H9 (cell line): ENCODE measurements at regions not wholly inside any gene's neighbourhood (a gene's known extent, or its start where the extent isn't known, plus 50 kb on each side); places are given as distances from the start of the nearest gene placed in this dataset.

ENCODE experiments used
- DNase-seq: peaks from one replicate; pipeline ENCODE4 v3.0.0-alpha.2; 2017
- H2AFZ ChIP-seq: one replicate; pipeline ENCODE4 v1.6.1; 2013; ENCODE audit warnings: mild to moderate bottlenecking, low read length, control low read depth, moderate library complexity
- H2AK5ac ChIP-seq: 2 replicates; pipeline ENCODE4 v1.6.1; 2013; ENCODE audit warnings: low read length, control low read depth, mixed read lengths; ENCODE audit not compliant: insufficient read length
- H2BK120ac ChIP-seq: one replicate; pipeline ENCODE4 v1.6.1; 2013; ENCODE audit warnings: low read depth, mild to moderate bottlenecking, low read length, control low read depth, inconsistent platforms; ENCODE audit not compliant: poor library complexity, severe bottlenecking
- H2BK12ac ChIP-seq: 2 replicates; pipeline ENCODE4 v1.6.1; 2013; ENCODE audit warnings: low read length, control low read depth, mixed read lengths, low read depth; ENCODE audit not compliant: insufficient read length
- H2BK15ac ChIP-seq: 2 replicates; pipeline ENCODE4 v1.6.1; 2013; ENCODE audit warnings: low read depth, low read length, control low read depth
- H2BK20ac ChIP-seq: one replicate; pipeline ENCODE4 v1.6.1; 2013; ENCODE audit warnings: low read depth, mild to moderate bottlenecking, low read length, control low read depth, inconsistent platforms; ENCODE audit not compliant: poor library complexity, severe bottlenecking
- H2BK5ac ChIP-seq: 2 replicates; pipeline ENCODE4 v1.6.1; 2013; ENCODE audit warnings: low read length, control low read depth, mixed read lengths; ENCODE audit not compliant: insufficient read length
- H3K14ac ChIP-seq: 2 replicates; pipeline ENCODE4 v1.6.1; 2013; ENCODE audit warnings: low read length, control low read depth; ENCODE audit not compliant: insufficient read depth
- H3K18ac ChIP-seq: 2 replicates; pipeline ENCODE4 v1.6.1; 2013; ENCODE audit warnings: low read depth, mild to moderate bottlenecking, mixed read lengths, low read length, control low read depth; ENCODE audit not compliant: insufficient read length
- H3K23ac ChIP-seq: 2 replicates; pipeline ENCODE4 v1.6.1; 2013; ENCODE audit warnings: low read length, control low read depth, mixed read lengths, low read depth; ENCODE audit not compliant: insufficient read length
- H3K23me2 ChIP-seq: 2 replicates; pipeline ENCODE4 v1.6.1; 2013; ENCODE audit warnings: low read depth, mild to moderate bottlenecking, mixed read lengths, low read length, control low read depth; ENCODE audit not compliant: insufficient read length, poor library complexity, severe bottlenecking
- H3K27ac ChIP-seq: 2 replicates; pipeline ENCODE4 v1.5.1; 2013; ENCODE audit warnings: low read length, control low read depth, mixed read lengths, low read depth; ENCODE audit not compliant: insufficient read length
- H3K27me3 ChIP-seq: 2 replicates; pipeline ENCODE4 v1.6.1; 2013; ENCODE audit warnings: low read length, control low read depth, inconsistent platforms; ENCODE audit not compliant: insufficient read depth
- H3K4ac ChIP-seq: 2 replicates; pipeline ENCODE4 v1.6.1; 2013; ENCODE audit warnings: low read depth, mild to moderate bottlenecking, control low read depth, inconsistent platforms, low read length, moderate library complexity
- H3K4me1 ChIP-seq: 2 replicates; pipeline ENCODE4 v1.6.1; 2013; ENCODE audit warnings: low read length, control low read depth, inconsistent platforms; ENCODE audit not compliant: insufficient read depth
- H3K4me2 ChIP-seq: 2 replicates; pipeline ENCODE4 v1.6.1; 2013; ENCODE audit warnings: low read length, control low read depth, mixed read lengths; ENCODE audit not compliant: insufficient read length, insufficient read depth
- H3K56ac ChIP-seq: 2 replicates; pipeline ENCODE4 v1.6.1; 2013; ENCODE audit warnings: low read depth, mild to moderate bottlenecking, mixed read lengths, low read length, control low read depth; ENCODE audit not compliant: insufficient read length
- H3K79me1 ChIP-seq: 2 replicates; pipeline ENCODE4 v1.6.1; 2013; ENCODE audit warnings: low read depth, mild to moderate bottlenecking, moderate library complexity, low read length, control low read depth, inconsistent platforms; ENCODE audit not compliant: insufficient read depth, poor library complexity, severe bottlenecking
- H3K79me2 ChIP-seq: 2 replicates; pipeline ENCODE4 v1.6.1; 2013; ENCODE audit warnings: low read length, control low read depth, inconsistent platforms; ENCODE audit not compliant: insufficient read depth
- H3K9ac ChIP-seq: 2 replicates; pipeline ENCODE4 v1.6.1; 2013; ENCODE audit warnings: low read length, control low read depth, mixed read lengths; ENCODE audit not compliant: insufficient read length; ENCODE audit errors: extremely low read depth
- H3K9me3 ChIP-seq: one replicate; pipeline ENCODE4 v1.6.1; 2013; ENCODE audit warnings: low read depth, low read length, inconsistent platforms; ENCODE audit not compliant: control insufficient read depth
- H3T11ph ChIP-seq: one replicate; pipeline ENCODE4 v1.6.1; 2013; ENCODE audit warnings: mild to moderate bottlenecking, low read length, control low read depth, inconsistent platforms
- H4K20me1 ChIP-seq: one replicate; pipeline ENCODE4 v1.6.1; 2013; ENCODE audit not compliant: control insufficient read depth, insufficient read length, insufficient read depth
- H4K5ac ChIP-seq: 2 replicates; pipeline ENCODE4 v1.6.1; 2013; ENCODE audit warnings: low read depth, mild to moderate bottlenecking, mixed read lengths, low read length, control low read depth; ENCODE audit not compliant: insufficient read length
- H4K8ac ChIP-seq: replicated peaks from 2 replicates; pipeline ENCODE4 v1.6.1; 2013; ENCODE audit warnings: low read length, control low read depth, mixed read lengths, low read depth; ENCODE audit not compliant: insufficient read length
- H4K91ac ChIP-seq: 2 replicates; pipeline ENCODE4 v1.6.1; 2013; ENCODE audit warnings: low read depth, mild to moderate bottlenecking, moderate library complexity, mixed read lengths, low read length, control low read depth; ENCODE audit not compliant: insufficient read length
- H3K27ac Mint-ChIP-seq, 3 experiments: 2 replicates in 2 of 3; 3 replicates in 1 of 3; pipeline ENCODE4 v1.8.0; 2020 to 2021; ENCODE audit warnings: mixed read lengths in 3 of 3, mild to moderate bottlenecking in 1 of 3, moderate library complexity in 1 of 3
- H3K27me3 Mint-ChIP-seq: 2 replicates; pipeline ENCODE4 v1.8.0; 2021; ENCODE audit warnings: low read depth, mild to moderate bottlenecking, moderate library complexity, mixed read lengths
- H3K36me3 Mint-ChIP-seq, 3 experiments: 2 replicates in 2 of 3; 3 replicates in 1 of 3; pipeline ENCODE4 v1.8.0; 2020 to 2021; ENCODE audit warnings: low read depth in 3 of 3, mixed read lengths in 3 of 3; ENCODE audit not compliant: insufficient read depth in 1 of 3
- H3K4me1 Mint-ChIP-seq, 2 experiments: 2 replicates each; pipeline ENCODE4 v1.8.0; 2020; ENCODE audit warnings: mixed read lengths in 2 of 2
- H3K4me3 Mint-ChIP-seq, 2 experiments: 2 replicates in 1 of 2; 3 replicates in 1 of 2; pipeline ENCODE4 v1.8.0; 2020 to 2021; ENCODE audit warnings: mild to moderate bottlenecking in 2 of 2, mixed read lengths in 2 of 2, moderate library complexity in 1 of 2
- H3K9me3 Mint-ChIP-seq, 2 experiments: 2 replicates in 1 of 2; 3 replicates in 1 of 2; pipeline ENCODE4 v1.8.0; 2020; ENCODE audit warnings: mild to moderate bottlenecking in 2 of 2, mixed read lengths in 2 of 2, moderate library complexity in 1 of 2
- WGBS: extraction: QIAGEN DNeasy Blood & Tissue Kit; methylation state at CpG from one replicate; pipeline ENCODE4 v1.1.7; 2013; ENCODE audit warnings: missing lambda C conversion rate, low lambda C conversion rate, mixed read lengths; ENCODE audit not compliant: insufficient read length; ENCODE audit errors: extremely low coverage; 5-methylcytosine and 5-hydroxymethylcytosine counted together
- TF ChIP-seq, protein P1 (sequence below): fragments of 200-600 bp; sonication (generic); conservative IDR thresholded peaks from 3 replicates; pipeline ENCODE4 v1.8.0; 2021; ENCODE audit warnings: antibody characterized with exemption, mild to moderate bottlenecking

DNA sequence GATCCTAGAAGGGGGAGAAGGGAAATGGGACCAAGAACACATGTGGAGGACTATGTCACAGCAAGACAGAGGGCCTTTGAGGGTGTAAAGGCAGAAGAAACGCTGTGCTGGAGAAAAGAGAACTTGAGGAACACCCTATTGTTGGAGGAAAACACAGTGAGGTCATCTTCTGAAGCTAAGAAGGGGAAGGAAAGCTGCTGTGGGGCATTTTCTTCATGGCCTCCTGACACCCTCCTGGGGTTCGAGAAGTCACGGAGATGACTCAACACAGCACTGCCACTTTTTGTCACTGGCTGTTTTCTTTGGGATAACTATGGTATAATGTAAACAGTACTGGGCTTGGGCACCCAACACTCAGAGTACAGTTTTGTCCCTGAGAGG lies 492.6 kb upstream of the CADM1 start:
- WGBS: no CpG with 5 or more reads among the region's 3 CpGs
- Histone ChIP-seq H3K27me3 (no peaks in the 10 kb centered on the region; the same call in 1 of the 2 replicates), H3K56ac (no peak overlapping the region), H2BK20ac (no peak overlapping the region), H4K20me1 (no peaks in the 10 kb centered on the region), H3K27ac (no peak overlapping the region), H4K8ac (no peak overlapping the region), H3K18ac (no peak overlapping the region), H3K79me2 (no peaks in the 10 kb centered on the region), H3K79me1 (no peaks in the 10 kb centered on the region), H2BK15ac (no peak overlapping the region), H3K4me2 (no peak overlapping the region), H2AFZ (no peak overlapping the region), H4K91ac (no peak overlapping the region), H3K4ac (no peak overlapping the region), H2BK5ac (no peak overlapping the region), H4K5ac (no peak overlapping the region), H3K23ac (no peak overlapping the region), H2AK5ac (no peak overlapping the region), H3K9ac (no peak overlapping the region), H3K14ac (no peak overlapping the region), H2BK12ac (no peak overlapping the region), H3K9me3 (no peaks in the 10 kb centered on the region), H3K23me2 (no peaks in the 10 kb centered on the region), H2BK120ac (no peak overlapping the region), H3T11ph (no peak overlapping the region), H3K4me1 (no peaks in the 10 kb centered on the region)
- no peak overlapping the region for H3K4me3 Mint-ChIP-seq
- TF ChIP-seq, protein P1, sequence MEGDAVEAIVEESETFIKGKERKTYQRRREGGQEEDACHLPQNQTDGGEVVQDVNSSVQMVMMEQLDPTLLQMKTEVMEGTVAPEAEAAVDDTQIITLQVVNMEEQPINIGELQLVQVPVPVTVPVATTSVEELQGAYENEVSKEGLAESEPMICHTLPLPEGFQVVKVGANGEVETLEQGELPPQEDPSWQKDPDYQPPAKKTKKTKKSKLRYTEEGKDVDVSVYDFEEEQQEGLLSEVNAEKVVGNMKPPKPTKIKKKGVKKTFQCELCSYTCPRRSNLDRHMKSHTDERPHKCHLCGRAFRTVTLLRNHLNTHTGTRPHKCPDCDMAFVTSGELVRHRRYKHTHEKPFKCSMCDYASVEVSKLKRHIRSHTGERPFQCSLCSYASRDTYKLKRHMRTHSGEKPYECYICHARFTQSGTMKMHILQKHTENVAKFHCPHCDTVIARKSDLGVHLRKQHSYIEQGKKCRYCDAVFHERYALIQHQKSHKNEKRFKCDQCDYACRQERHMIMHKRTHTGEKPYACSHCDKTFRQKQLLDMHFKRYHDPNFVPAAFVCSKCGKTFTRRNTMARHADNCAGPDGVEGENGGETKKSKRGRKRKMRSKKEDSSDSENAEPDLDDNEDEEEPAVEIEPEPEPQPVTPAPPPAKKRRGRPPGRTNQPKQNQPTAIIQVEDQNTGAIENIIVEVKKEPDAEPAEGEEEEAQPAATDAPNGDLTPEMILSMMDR: no peak
- no peak for DNase-seq
- H3K36me3 Mint-ChIP-seq: no peaks in the 10 kb centered on the region
- H3K27ac Mint-ChIP-seq: no peak overlapping the region
- H3K9me3 Mint-ChIP-seq: no peaks in the 10 kb centered on the region
- H3K27me3 Mint-ChIP-seq: peaks cover 27% of the 10 kb centered on the region
- H3K4me1 Mint-ChIP-seq: no peaks in the 10 kb centered on the region
